CD4-positive, alpha-beta T cell treated with Interleukin-21 for 1 hour (primary cell): ENCODE measurements at regions not wholly inside any gene's neighbourhood (a gene's known extent, or its start where the extent isn't known, plus 50 kb on each side); places are given as distances from the start of the nearest gene placed in this dataset.

Source experiments
- DNase-seq: peaks from one replicate; pipeline ENCODE4 v3.0.0-alpha.2; 2020

GRCh38 chr16:64450177-64450576, 671.7 kb downstream of the CDH11 start:
- DNase-seq: no peak

GRCh38 chr16:64449506-64449905, 672.4 kb downstream of the CDH11 start:
- DNase-seq: no peak

GRCh38 chr16:64445649-64446048, 676.2 kb downstream of the CDH11 start:
- DNase-seq: no peak

GRCh38 chr16:64445245-64445644, 676.6 kb downstream of the CDH11 start:
- no peak for DNase-seq

- no peak for DNase-seq
Measured at GRCh38 chr16:64440421-64440831, 681.4 kb downstream of the CDH11 start.

GRCh38 chr16:64440005-64440404, 681.9 kb downstream of the CDH11 start:
- no peak for DNase-seq

GRCh38 chr16:64437706-64438324, 684.0 kb downstream of the CDH11 start:
- DNase-seq: no peak

- no peak for DNase-seq
Measured at GRCh38 chr16:64434526-64435069, 687.3 kb downstream of the CDH11 start.

- no peak for DNase-seq
Measured at GRCh38 chr16:64428463-64429113, 693.3 kb downstream of the CDH11 start.

GRCh38 chr16:64426131-64426666, 695.7 kb downstream of the CDH11 start:
- DNase-seq: no peak

- no peak for DNase-seq
Measured at GRCh38 chr16:64425381-64425780, 696.5 kb downstream of the CDH11 start.

- no peak for DNase-seq
Measured at GRCh38 chr16:64422259-64422658, 699.6 kb downstream of the CDH11 start.

GRCh38 chr16:64421515-64421914, 700.3 kb downstream of the CDH11 start:
- no peak for DNase-seq

- no peak for DNase-seq
Measured at GRCh38 chr16:64419832-64420231, 702.0 kb downstream of the CDH11 start.

GRCh38 chr16:64417711-64418227, 704.1 kb downstream of the CDH11 start:
- no peak for DNase-seq

- DNase-seq: no peak
Measured at GRCh38 chr16:64416216-64417005, 705.5 kb downstream of the CDH11 start.

GRCh38 chr16:64412578-64413280, 709.1 kb downstream of the CDH11 start:
- no peak for DNase-seq

- DNase-seq: no peak
Measured at GRCh38 chr16:64410306-64410705, 711.6 kb downstream of the CDH11 start.

- DNase-seq: no peak
Measured at GRCh38 chr16:64409783-64410210, 712.1 kb downstream of the CDH11 start.

- no peak for DNase-seq
Measured at GRCh38 chr16:64408699-64409098, 713.2 kb downstream of the CDH11 start.

- no peak for DNase-seq
Measured at GRCh38 chr16:64406770-64407181, 715.1 kb downstream of the CDH11 start.

- DNase-seq: no peak
Measured at GRCh38 chr16:64403352-64403751, 718.5 kb downstream of the CDH11 start.

- DNase-seq: no peak
Measured at GRCh38 chr16:64398793-64399192, 723.1 kb downstream of the CDH11 start.
